ENCODE measurements at regions not wholly inside any gene's neighbourhood (a gene's known extent, or its start where the extent isn't known, plus 50 kb on each side); places are given as distances from the start of the nearest gene placed in this dataset.

DNA sequence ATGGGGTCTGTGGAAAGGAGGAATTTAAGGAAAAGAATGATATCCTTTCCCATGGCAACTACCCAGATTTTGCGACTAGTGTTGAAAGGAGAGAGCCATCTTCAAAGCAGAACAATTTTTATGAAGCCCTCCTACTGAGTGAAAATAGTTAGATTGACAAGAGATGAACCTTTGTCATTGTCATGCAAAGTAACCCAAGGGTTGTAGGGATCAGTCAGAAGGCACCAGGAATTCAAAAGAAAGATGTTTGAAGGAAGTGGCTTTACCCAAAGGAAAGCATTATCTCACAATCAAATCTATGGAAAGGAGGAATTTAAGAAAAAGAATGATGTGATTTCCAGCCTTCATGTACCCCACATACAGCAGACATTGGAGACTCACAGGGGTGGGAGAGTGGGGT lies 544.4 kb downstream of the IPMK start:
- no peak for ATAC-seq
- Mint-ChIP-seq H3K27me3 (no peaks in the 10 kb centered on the region), H3K4me1 (no peaks in the 10 kb centered on the region), H3K27ac (no peak overlapping the region), H3K4me3 (no peak overlapping the region), H3K36me3 (ENCODE audit: low read depth) (no peaks in the 10 kb centered on the region)
- no peak for DNase-seq
- no peaks in the 10 kb centered on the region for H3K9me3 ChIP-seq (ENCODE audit: control insufficient read depth, low read length, poor library complexity, severe bottlenecking)

DNA sequence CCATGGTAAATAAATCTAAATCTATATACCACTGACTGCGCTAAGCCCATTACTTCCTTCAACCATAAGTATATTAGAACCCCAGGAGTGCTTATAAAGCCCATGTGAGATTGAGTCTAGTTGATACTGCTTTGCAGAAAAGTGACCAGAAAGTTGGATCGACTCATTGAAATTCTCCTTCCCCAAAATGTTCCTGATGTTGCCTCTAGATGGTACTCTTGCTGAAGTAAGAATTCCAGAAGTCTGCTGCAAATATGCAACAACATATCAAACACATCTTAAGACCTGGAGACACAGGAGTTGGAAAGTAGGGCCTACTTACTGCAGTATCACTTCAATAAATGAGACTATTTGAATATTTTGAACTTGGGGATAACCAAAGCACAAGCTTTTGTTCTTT lies 550.8 kb downstream of the IPMK start:
- H3K4me1 Mint-ChIP-seq, result no peaks in the 10 kb centered on the region
- no peaks in the 10 kb centered on the region for H3K9me3 ChIP-seq (ENCODE audit: control insufficient read depth, low read length, poor library complexity, severe bottlenecking)
- H3K27me3 Mint-ChIP-seq, result no peaks in the 10 kb centered on the region
- no peaks in the 10 kb centered on the region for H3K36me3 Mint-ChIP-seq (ENCODE audit: low read depth)
- no peak for DNase-seq
- H3K4me3 Mint-ChIP-seq, result no peak overlapping the region
- no peak for ATAC-seq
- no peak overlapping the region for H3K27ac Mint-ChIP-seq

- Mint-ChIP-seq H3K4me1 (no peaks in the 10 kb centered on the region), H3K27me3 (no peaks in the 10 kb centered on the region), H3K36me3 (ENCODE audit: low read depth) (no peaks in the 10 kb centered on the region), H3K4me3 (no peak overlapping the region), H3K27ac (no peak overlapping the region)
- no peak for ATAC-seq
- no peaks in the 10 kb centered on the region for H3K9me3 ChIP-seq (ENCODE audit: control insufficient read depth, low read length, poor library complexity, severe bottlenecking)
- DNase-seq, result no peak
These were observed 552.5 kb downstream of the IPMK start for GRCh38 chr10:57715233-57715632.

GRCh38 chr10:57707300-57707658 lies 560.4 kb downstream of the IPMK start:
- no peaks in the 10 kb centered on the region for H3K9me3 ChIP-seq (ENCODE audit: control insufficient read depth, low read length, poor library complexity, severe bottlenecking)
- no peak for DNase-seq
- H3K27ac Mint-ChIP-seq, result no peak overlapping the region
- ATAC-seq, result no peak
- no peaks in the 10 kb centered on the region for H3K4me1 Mint-ChIP-seq
- H3K27me3 Mint-ChIP-seq, result no peaks in the 10 kb centered on the region
- no peak overlapping the region for H3K4me3 Mint-ChIP-seq
- H3K36me3 Mint-ChIP-seq (ENCODE audit: low read depth), result no peaks in the 10 kb centered on the region

GRCh38 chr10:57706576-57707299 lies 561.0 kb downstream of the IPMK start:
- Mint-ChIP-seq H3K27ac (no peak overlapping the region), H3K36me3 (ENCODE audit: low read depth) (no peaks in the 10 kb centered on the region), H3K4me1 (no peaks in the 10 kb centered on the region), H3K4me3 (no peak overlapping the region), H3K27me3 (no peaks in the 10 kb centered on the region)
- no peak for DNase-seq
- ATAC-seq, result no peak
- H3K9me3 ChIP-seq (ENCODE audit: control insufficient read depth, low read length, poor library complexity, severe bottlenecking), result no peaks in the 10 kb centered on the region

DNA sequence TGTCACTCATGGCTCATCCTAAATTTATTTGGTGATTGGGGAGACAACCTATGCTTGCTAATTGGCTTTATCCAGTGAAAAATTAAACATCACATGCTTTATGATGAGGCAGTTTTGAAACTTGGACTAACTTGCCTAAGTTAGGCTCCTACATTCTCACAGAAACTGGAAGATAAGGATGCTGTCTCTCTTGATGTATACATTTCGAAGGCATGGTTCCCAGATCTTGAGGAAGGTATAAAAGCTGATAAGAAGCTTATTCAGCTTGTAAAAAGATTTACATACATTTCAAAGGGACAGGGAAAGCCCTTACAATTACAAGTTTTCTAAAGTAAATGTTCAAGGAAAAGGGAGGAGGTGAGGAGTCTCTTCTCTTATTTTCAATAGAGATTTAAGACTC lies 561.7 kb downstream of the IPMK start:
- H3K36me3 Mint-ChIP-seq (ENCODE audit: low read depth), result no peaks in the 10 kb centered on the region
- no peaks in the 10 kb centered on the region for H3K4me1 Mint-ChIP-seq
- no peak overlapping the region for H3K4me3 Mint-ChIP-seq
- DNase-seq (no peak), ATAC-seq (no peak)
- H3K27ac Mint-ChIP-seq, result no peak overlapping the region
- no peaks in the 10 kb centered on the region for H3K27me3 Mint-ChIP-seq
- H3K9me3 ChIP-seq (ENCODE audit: control insufficient read depth, low read length, poor library complexity, severe bottlenecking), result no peaks in the 10 kb centered on the region

- no peak for DNase-seq
- H3K4me3 Mint-ChIP-seq, result no peak overlapping the region
These were observed 567.8 kb downstream of the IPMK start for GRCh38 chr10:57699944-57700343.

GRCh38 chr10:57696641-57697040 lies 571.1 kb downstream of the IPMK start:
- H3K36me3 Mint-ChIP-seq (ENCODE audit: low read depth), result no peaks in the 10 kb centered on the region
- H3K27ac Mint-ChIP-seq, result no peak overlapping the region
- no peaks in the 10 kb centered on the region for H3K4me1 Mint-ChIP-seq
- ATAC-seq, result no peak
- no peaks in the 10 kb centered on the region for H3K27me3 Mint-ChIP-seq
- no peaks in the 10 kb centered on the region for H3K9me3 ChIP-seq (ENCODE audit: control insufficient read depth, low read length, poor library complexity, severe bottlenecking)
- no peak for DNase-seq
- no peak overlapping the region for H3K4me3 Mint-ChIP-seq

More at GRCh38 chr10:57699944-57700343, 567.8 kb downstream of the IPMK start:
- no peaks in the 10 kb centered on the region for H3K4me1 Mint-ChIP-seq
- H3K27me3 Mint-ChIP-seq, result no peaks in the 10 kb centered on the region
- no peak overlapping the region for H3K27ac Mint-ChIP-seq
- ATAC-seq, result no peak
- no peaks in the 10 kb centered on the region for H3K9me3 ChIP-seq (ENCODE audit: control insufficient read depth, low read length, poor library complexity, severe bottlenecking)
- no peaks in the 10 kb centered on the region for H3K36me3 Mint-ChIP-seq (ENCODE audit: low read depth)

DNA sequence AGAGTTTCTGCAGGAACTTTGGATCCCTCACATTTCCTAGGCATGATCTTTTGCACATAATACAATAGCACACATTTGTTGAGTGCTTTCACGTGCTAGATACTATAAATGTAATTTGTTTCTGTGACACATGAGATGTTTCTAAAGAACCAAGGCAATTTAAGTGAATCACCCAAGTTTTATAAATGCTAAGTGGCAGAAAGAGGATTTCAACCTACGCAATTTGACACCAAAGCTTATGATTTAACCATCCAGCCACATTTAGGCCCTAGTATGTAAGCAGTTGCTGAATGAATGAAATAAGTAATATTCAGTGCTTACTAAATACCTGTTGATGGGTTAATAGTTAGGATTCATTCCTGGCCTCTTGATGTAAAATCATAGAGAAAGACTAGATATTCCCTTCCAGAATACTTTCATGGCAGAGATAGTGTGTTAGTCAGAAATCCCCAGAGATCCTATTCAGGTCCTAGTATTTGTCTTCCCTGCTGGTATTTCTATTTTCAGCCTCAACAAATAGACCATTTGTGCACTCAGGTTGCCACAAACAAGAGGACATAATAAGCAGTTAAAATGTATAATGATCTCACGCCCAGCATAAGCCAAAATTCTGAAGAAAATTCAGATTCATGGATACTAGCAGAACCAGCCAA lies 572.6 kb downstream of the IPMK start:
- no peak for ATAC-seq
- H3K4me3 Mint-ChIP-seq, result no peak overlapping the region
- DNase-seq, result no peak
- no peaks in the 10 kb centered on the region for H3K9me3 ChIP-seq (ENCODE audit: control insufficient read depth, low read length, poor library complexity, severe bottlenecking)
- H3K27ac Mint-ChIP-seq, result no peak overlapping the region
- H3K4me1 Mint-ChIP-seq, result no peaks in the 10 kb centered on the region
- no peaks in the 10 kb centered on the region for H3K36me3 Mint-ChIP-seq (ENCODE audit: low read depth)
- no peaks in the 10 kb centered on the region for H3K27me3 Mint-ChIP-seq

- H3K4me3 Mint-ChIP-seq, result no peak overlapping the region
- DNase-seq, result no peak
- H3K36me3 Mint-ChIP-seq (ENCODE audit: low read depth), result no peaks in the 10 kb centered on the region
These were observed 575.3 kb downstream of the IPMK start for GRCh38 chr10:57692255-57692980.

GRCh38 chr10:57689596-57690297 lies 577.9 kb downstream of the IPMK start:
- no peak for ATAC-seq
- H3K4me3 Mint-ChIP-seq, result no peak overlapping the region
- H3K27me3 Mint-ChIP-seq, result no peaks in the 10 kb centered on the region

More at GRCh38 chr10:57692255-57692980, 575.3 kb downstream of the IPMK start:
- no peak for ATAC-seq
- H3K27me3 Mint-ChIP-seq, result no peaks in the 10 kb centered on the region
- H3K27ac Mint-ChIP-seq, result no peak overlapping the region
- no peaks in the 10 kb centered on the region for H3K4me1 Mint-ChIP-seq
- H3K9me3 ChIP-seq (ENCODE audit: control insufficient read depth, low read length, poor library complexity, severe bottlenecking), result no peaks in the 10 kb centered on the region

GRCh38 chr10:57679916-57680315 lies 587.8 kb downstream of the IPMK start:
- no peaks in the 10 kb centered on the region for H3K27me3 Mint-ChIP-seq
- no peaks in the 10 kb centered on the region for H3K9me3 ChIP-seq (ENCODE audit: control insufficient read depth, low read length, poor library complexity, severe bottlenecking)
- no peak overlapping the region for H3K4me3 Mint-ChIP-seq
- H3K36me3 Mint-ChIP-seq (ENCODE audit: low read depth), result no peaks in the 10 kb centered on the region
- H3K27ac Mint-ChIP-seq, result no peak overlapping the region
- no peak for ATAC-seq
- no peak for DNase-seq
- no peaks in the 10 kb centered on the region for H3K4me1 Mint-ChIP-seq

More at GRCh38 chr10:57689596-57690297, 577.9 kb downstream of the IPMK start:
- Mint-ChIP-seq H3K27ac (no peak overlapping the region), H3K4me1 (no peaks in the 10 kb centered on the region), H3K36me3 (ENCODE audit: low read depth) (no peaks in the 10 kb centered on the region)
- no peak for DNase-seq
- no peaks in the 10 kb centered on the region for H3K9me3 ChIP-seq (ENCODE audit: control insufficient read depth, low read length, poor library complexity, severe bottlenecking)

GRCh38 chr10:57675125-57675524 lies 592.6 kb downstream of the IPMK start:
- no peaks in the 10 kb centered on the region for H3K9me3 ChIP-seq (ENCODE audit: control insufficient read depth, low read length, poor library complexity, severe bottlenecking)
- Mint-ChIP-seq H3K4me1 (no peaks in the 10 kb centered on the region), H3K27me3 (no peaks in the 10 kb centered on the region), H3K4me3 (no peak overlapping the region), H3K36me3 (ENCODE audit: low read depth) (no peaks in the 10 kb centered on the region), H3K27ac (no peak overlapping the region)
- DNase-seq, result no peak
- ATAC-seq, result no peak
